Fibroblast of lung (primary cell): ENCODE measurements at regions not wholly inside any gene's neighbourhood (a gene's known extent, or its start where the extent isn't known, plus 50 kb on each side); places are given as distances from the start of the nearest gene placed in this dataset.

Experiments
- DNase-seq, 2 donors: peaks; one replicate each; pipeline versions ENCODE4 v3.0.0 to v3.0.0-alpha.2; 2010; ENCODE audit warnings: low read depth in 2 of 2
- H2AFZ ChIP-seq: 2 replicates; pipeline ENCODE4 v1.5.1; 2012; ENCODE audit warnings: low read length, control low read depth, inconsistent platforms
- H3K27ac ChIP-seq: 2 replicates; pipeline ENCODE4 v1.5.1; 2011; ENCODE audit warnings: low read length, control low read depth; ENCODE audit not compliant: insufficient read depth
- H3K27me3 ChIP-seq: 2 replicates; pipeline ENCODE4 v1.5.1; 2011; ENCODE audit warnings: mild to moderate bottlenecking, low read length; ENCODE audit not compliant: control insufficient read depth, insufficient read depth
- H3K36me3 ChIP-seq: 2 replicates; pipeline ENCODE4 v1.5.1; 2011; ENCODE audit warnings: low read length; ENCODE audit not compliant: control insufficient read depth, insufficient read depth
- H3K4me1 ChIP-seq: 2 replicates; pipeline ENCODE4 v1.5.1; 2011; ENCODE audit warnings: low read length; ENCODE audit not compliant: control insufficient read depth, insufficient read depth; ENCODE audit errors: extremely low read depth
- H3K4me2 ChIP-seq: 2 replicates; pipeline ENCODE4 v1.5.1; 2011; ENCODE audit warnings: low read length, control low read depth; ENCODE audit not compliant: insufficient read depth; ENCODE audit errors: extremely low read depth
- H3K4me3 ChIP-seq, 4 experiments: fragments of 200-600 bp in 1 of 4; sonication (generic) in 1 of 4; replicated peaks in 1 of 4; 2 replicates each; pipeline ENCODE4 v1.5.1; 2011 to 2016; ENCODE audit warnings: low read length in 4 of 4, low read depth in 3 of 4, mild to moderate bottlenecking in 3 of 4, control low read depth in 2 of 4, inconsistent platforms in 1 of 4, mixed read lengths in 1 of 4; ENCODE audit not compliant: insufficient read depth in 1 of 4; ENCODE audit errors: control extremely low read depth in 1 of 4
- H3K79me2 ChIP-seq: 2 replicates; pipeline ENCODE4 v1.5.1; 2012; ENCODE audit warnings: mild to moderate bottlenecking, low read length, inconsistent platforms; ENCODE audit not compliant: control insufficient read depth, insufficient read depth
- H3K9ac ChIP-seq: 2 replicates; pipeline ENCODE4 v1.5.1; 2011; ENCODE audit warnings: mild to moderate bottlenecking, low read length, control low read depth; ENCODE audit not compliant: insufficient read depth
- H3K9me3 ChIP-seq: 2 replicates; pipeline ENCODE4 v1.5.1; 2012; ENCODE audit warnings: low read depth, low read length; ENCODE audit not compliant: control insufficient read depth, insufficient read depth
- H4K20me1 ChIP-seq: 2 replicates; pipeline ENCODE4 v1.5.1; 2011; ENCODE audit warnings: low read length; ENCODE audit not compliant: control insufficient read depth, insufficient read depth; ENCODE audit errors: extremely low read depth
- EZH2 ChIP-seq: IDR thresholded peaks from 2 replicates; pipeline ENCODE4 v1.5.1; 2012; ENCODE audit warnings: low read length, control low read depth, mild to moderate bottlenecking; ENCODE audit errors: missing control alignments
- TF ChIP-seq, protein P1 (sequence below), 2 donors: IDR thresholded peaks in 1 of 2; conservative IDR thresholded peaks in 1 of 2; 1 replicate in 1 of 2; 2 replicates in 1 of 2; pipeline ENCODE4 v1.5.1; 2011 to 2012; ENCODE audit warnings: low read length in 2 of 2, control low read depth in 1 of 2, inconsistent platforms in 1 of 2, low read depth in 1 of 2, mild to moderate bottlenecking in 1 of 2

DNA sequence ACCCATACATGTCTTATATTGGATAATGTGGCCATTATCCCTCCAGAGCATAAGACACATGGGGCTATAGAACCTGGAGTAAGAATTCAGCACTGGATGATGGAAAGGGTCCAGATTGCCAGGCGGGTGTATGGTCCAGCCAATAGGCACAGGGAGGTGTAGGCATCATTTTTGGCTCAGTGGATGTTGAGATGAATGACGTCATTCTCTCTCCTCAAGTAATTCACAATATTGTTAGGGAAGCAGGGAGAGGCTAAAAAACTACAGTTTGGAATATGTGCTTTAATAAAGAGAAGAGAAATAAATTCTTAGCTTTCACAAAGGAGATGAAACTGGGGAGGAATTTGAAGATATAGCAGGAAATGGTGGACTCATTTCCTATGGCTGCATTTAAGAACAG is 461.1 kb upstream of the GOT2 start:
- Histone ChIP-seq H3K9ac (no peak overlapping the region), H3K9me3 (no peaks in the 10 kb centered on the region), H3K4me3 (no peak overlapping the region), H3K4me2 (no peak overlapping the region), H3K4me1 (no peaks in the 10 kb centered on the region), H3K27ac (no peak overlapping the region), H3K27me3 (no peaks in the 10 kb centered on the region), H3K36me3 (no peaks in the 10 kb centered on the region), H2AFZ (no peak overlapping the region), H4K20me1 (no peaks in the 10 kb centered on the region), H3K79me2 (no peaks in the 10 kb centered on the region)
- no peak for DNase-seq
- no peak for TF ChIP-seq EZH2
- TF ChIP-seq, protein P1, sequence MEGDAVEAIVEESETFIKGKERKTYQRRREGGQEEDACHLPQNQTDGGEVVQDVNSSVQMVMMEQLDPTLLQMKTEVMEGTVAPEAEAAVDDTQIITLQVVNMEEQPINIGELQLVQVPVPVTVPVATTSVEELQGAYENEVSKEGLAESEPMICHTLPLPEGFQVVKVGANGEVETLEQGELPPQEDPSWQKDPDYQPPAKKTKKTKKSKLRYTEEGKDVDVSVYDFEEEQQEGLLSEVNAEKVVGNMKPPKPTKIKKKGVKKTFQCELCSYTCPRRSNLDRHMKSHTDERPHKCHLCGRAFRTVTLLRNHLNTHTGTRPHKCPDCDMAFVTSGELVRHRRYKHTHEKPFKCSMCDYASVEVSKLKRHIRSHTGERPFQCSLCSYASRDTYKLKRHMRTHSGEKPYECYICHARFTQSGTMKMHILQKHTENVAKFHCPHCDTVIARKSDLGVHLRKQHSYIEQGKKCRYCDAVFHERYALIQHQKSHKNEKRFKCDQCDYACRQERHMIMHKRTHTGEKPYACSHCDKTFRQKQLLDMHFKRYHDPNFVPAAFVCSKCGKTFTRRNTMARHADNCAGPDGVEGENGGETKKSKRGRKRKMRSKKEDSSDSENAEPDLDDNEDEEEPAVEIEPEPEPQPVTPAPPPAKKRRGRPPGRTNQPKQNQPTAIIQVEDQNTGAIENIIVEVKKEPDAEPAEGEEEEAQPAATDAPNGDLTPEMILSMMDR (conservative IDR thresholded peaks at IDR 0.05 in 1 of 2, IDR thresholded peaks at IDR 0.05 in 1 of 2; ENCODE audit: low read depth in 1 of 2, low read length in 2 of 2) = no peak

DNA sequence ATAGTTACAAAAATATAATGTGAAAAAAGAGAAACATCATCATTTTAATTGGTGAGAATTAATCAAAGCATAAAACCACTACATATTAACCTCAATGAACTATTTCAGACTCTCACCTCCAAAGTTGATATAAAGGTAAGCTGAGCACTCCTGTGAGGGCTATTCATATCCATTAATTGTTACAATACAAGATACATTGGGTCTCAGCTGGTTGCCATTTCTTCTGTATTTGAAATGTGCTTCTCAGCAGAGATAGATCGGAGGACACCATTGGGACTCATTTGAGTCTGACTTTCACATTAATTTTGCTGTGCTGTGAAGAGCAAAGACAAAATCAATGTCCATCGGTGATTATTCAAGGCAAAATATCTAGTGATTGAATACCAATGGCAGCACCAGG is 459.5 kb upstream of the GOT2 start:
- H3K79me2 ChIP-seq = no peaks in the 10 kb centered on the region
- no peak overlapping the region for H3K4me3 ChIP-seq
- no peaks in the 10 kb centered on the region for H3K27me3 ChIP-seq
- no peak overlapping the region for H3K4me2 ChIP-seq
- no peaks in the 10 kb centered on the region for H3K9me3 ChIP-seq
- no peak overlapping the region for H2AFZ ChIP-seq
- H3K27ac ChIP-seq = no peak overlapping the region
- no peaks in the 10 kb centered on the region for H3K36me3 ChIP-seq
- H3K9ac ChIP-seq = no peak overlapping the region
- no peaks in the 10 kb centered on the region for H3K4me1 ChIP-seq
- no peak for DNase-seq
- TF ChIP-seq, protein P1 (conservative IDR thresholded peaks at IDR 0.05 in 1 of 2, IDR thresholded peaks at IDR 0.05 in 1 of 2; ENCODE audit: low read depth in 1 of 2, low read length in 2 of 2) = no peak
- no peak for TF ChIP-seq EZH2
- no peaks in the 10 kb centered on the region for H4K20me1 ChIP-seq

DNA sequence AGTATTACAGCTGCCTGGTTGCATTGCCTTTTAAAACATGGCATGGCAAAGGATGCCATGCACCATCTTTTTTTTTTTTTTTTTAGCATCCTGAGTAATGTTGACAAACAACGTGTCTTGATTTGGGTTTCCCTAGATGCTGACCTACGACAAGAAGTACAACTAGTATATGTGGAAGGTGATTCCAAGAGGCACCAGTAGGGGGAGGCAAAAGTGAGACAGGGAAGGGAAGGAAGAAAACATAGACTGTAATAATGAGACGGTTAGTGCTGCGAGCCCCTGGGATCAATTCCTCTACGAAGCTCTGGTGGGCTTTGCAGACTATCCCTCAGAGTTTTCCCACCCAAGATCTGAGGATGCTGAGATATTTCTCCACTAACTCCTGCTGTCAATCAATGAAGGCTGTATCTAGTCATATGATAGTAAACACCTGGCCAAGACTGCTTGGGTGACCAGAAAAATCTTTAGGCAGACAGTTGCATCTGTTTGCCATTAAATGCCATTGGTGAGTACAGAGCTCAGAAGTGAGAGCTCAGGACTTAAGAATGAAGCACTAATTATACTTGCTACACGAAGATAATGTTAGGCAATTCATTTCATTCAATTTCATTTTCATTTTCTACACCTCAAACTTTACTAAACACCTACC is 458.6 kb upstream of the GOT2 start:
- TF ChIP-seq, protein P1 (conservative IDR thresholded peaks at IDR 0.05 in 1 of 2, IDR thresholded peaks at IDR 0.05 in 1 of 2; ENCODE audit: low read depth in 1 of 2, low read length in 2 of 2) = peak; percentile 40 to 69
- no peak for TF ChIP-seq EZH2
- no peaks in the 10 kb centered on the region for H4K20me1 ChIP-seq
- H3K4me2 ChIP-seq = no peak overlapping the region
- no peak overlapping the region for H3K27ac ChIP-seq
- no peak overlapping the region for H2AFZ ChIP-seq
- DNase-seq = peak; percentile 19 to 34
- H3K4me1 ChIP-seq = no peaks in the 10 kb centered on the region
- no peaks in the 10 kb centered on the region for H3K27me3 ChIP-seq
- no peaks in the 10 kb centered on the region for H3K79me2 ChIP-seq
- no peaks in the 10 kb centered on the region for H3K9me3 ChIP-seq
- no peaks in the 10 kb centered on the region for H3K36me3 ChIP-seq
- no peak overlapping the region for H3K9ac ChIP-seq
- H3K4me3 ChIP-seq = no peak overlapping the region
